Gastroesophageal sphincter (tissue), 4 donors: ENCODE measurements at regions not wholly inside any gene's neighbourhood (a gene's known extent, or its start where the extent isn't known, plus 50 kb on each side); places are given as distances from the start of the nearest gene placed in this dataset.

Experiments
- ATAC-seq: fragments of 150-250 bp; one replicate; pipeline ENCODE4 v1.9.1; 2016; ENCODE audit warnings: mild to moderate bottlenecking, moderate library complexity
- H3K27ac ChIP-seq, 4 donors: fragments of 200-600 bp; sonication (generic) in 3 of 4; 1 replicate in 3 of 4; 2 replicates in 1 of 4; pipeline ENCODE4 v1.5.1; 2016 to 2019
- H3K27me3 ChIP-seq: fragments of 200-600 bp; sonication (generic); one replicate; pipeline ENCODE4 v1.5.1; 2019
- H3K36me3 ChIP-seq, 2 donors: fragments of 200-600 bp; sonication (generic); one replicate each; pipeline ENCODE4 v1.5.1; 2019; ENCODE audit warnings: control low read depth in 1 of 2
- H3K4me1 ChIP-seq, 3 donors: fragments of 200-600 bp; sonication (generic); 1 replicate in 2 of 3; 2 replicates in 1 of 3; pipeline ENCODE4 v1.5.1; 2016 to 2019; ENCODE audit warnings: control low read depth in 2 of 3
- H3K4me3 ChIP-seq, 2 donors: fragments of 200-600 bp; sonication (generic); one replicate each; pipeline ENCODE4 v1.5.1; 2019; ENCODE audit warnings: mild to moderate bottlenecking in 1 of 2, moderate library complexity in 1 of 2
- H3K9me3 ChIP-seq, 3 donors: fragments of 200-600 bp; sonication (generic); one replicate each; pipeline ENCODE4 v1.5.1; 2017 to 2019; ENCODE audit warnings: control low read depth in 2 of 3
- EP300 ChIP-seq: sonication (generic); formaldehyde crosslinking; IDR thresholded peaks from one replicate; pipeline ENCODE4 v1.6.1; 2017; ENCODE audit warnings: antibody characterized with exemption, mild to moderate bottlenecking
- POLR2A ChIP-seq, 2 donors: fragments of 450-650 bp; IDR thresholded peaks; one replicate each; pipeline ENCODE4 v1.6.1; 2017; ENCODE audit warnings: antibody characterized with exemption in 2 of 2, mild to moderate bottlenecking in 2 of 2, moderate library complexity in 1 of 2
- POLR2AphosphoS5 ChIP-seq: sonication (generic); formaldehyde crosslinking; IDR thresholded peaks from one replicate; pipeline ENCODE4 v1.6.1; 2017; ENCODE audit warnings: antibody characterized with exemption
- WGBS, 2 donors: methylation state at CpG; one replicate each; pipeline ENCODE4 v1.1.5; 2018; ENCODE audit warnings: low coverage in 1 of 2; 5-methylcytosine and 5-hydroxymethylcytosine counted together
- TF ChIP-seq, protein P1 (sequence below), 4 experiments: fragments of 200-600 bp in 2 of 4; fragments of 450-650 bp in 2 of 4; sonication (generic) in 1 of 4; IDR thresholded peaks; one replicate each; pipeline ENCODE4 v1.5.1; 2017 to 2019; ENCODE audit warnings: antibody characterized with exemption in 4 of 4, mild to moderate bottlenecking in 2 of 4, moderate library complexity in 2 of 4

DNA sequence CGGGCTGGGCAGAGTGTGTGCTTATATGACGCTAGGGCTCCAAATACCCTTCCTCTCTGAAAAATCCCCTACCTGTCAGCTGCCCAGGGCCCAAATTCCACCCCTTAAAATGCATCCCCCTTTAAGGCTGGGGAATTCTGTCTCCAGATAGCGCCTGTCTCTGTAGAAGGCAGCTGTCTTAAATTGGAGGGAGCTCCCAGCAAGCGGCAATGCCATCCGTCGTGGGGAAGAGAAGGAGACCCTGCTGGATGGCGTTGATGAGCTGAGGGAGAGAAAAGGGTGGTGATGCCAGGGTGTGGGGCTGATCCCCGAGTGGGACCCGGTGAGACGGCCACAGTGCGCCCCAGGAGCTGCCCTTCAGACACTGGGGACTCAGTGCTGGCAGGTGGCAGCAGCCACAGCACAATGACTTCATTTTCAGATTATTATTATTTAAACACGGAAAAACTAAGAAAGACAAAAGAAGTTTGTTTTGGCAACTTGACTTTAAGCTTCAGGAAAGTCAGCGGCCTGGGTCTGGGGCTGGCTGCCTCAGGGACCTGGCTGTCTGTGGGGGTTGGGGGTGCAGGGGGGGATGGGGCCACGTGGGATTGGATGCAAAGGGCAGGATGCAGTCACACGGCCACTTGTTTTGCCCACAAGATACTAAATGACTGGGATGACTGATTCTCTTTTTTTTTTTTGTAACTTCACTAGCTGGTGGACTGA, 152.8 kb downstream of the TFCP2L1 start:
- no peak for ATAC-seq

DNA sequence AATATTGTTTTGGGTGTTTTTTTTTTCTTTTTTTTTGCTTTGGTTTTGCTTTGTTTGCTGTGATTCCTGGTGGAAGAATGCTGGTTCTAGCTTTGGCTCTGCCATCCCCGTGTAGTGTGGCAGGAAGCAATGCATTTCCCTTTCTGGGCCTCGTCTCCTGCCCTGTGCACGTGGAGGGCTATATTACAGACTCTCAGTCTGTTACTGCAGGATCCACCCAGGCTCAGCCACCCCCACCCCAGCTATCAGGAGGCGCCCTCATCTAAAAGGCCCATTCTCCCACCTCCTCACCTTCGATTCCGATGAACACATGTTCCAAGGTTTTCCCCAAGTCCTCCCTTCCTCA, 152.3 kb downstream of the TFCP2L1 start:
- TF ChIP-seq, protein P1, sequence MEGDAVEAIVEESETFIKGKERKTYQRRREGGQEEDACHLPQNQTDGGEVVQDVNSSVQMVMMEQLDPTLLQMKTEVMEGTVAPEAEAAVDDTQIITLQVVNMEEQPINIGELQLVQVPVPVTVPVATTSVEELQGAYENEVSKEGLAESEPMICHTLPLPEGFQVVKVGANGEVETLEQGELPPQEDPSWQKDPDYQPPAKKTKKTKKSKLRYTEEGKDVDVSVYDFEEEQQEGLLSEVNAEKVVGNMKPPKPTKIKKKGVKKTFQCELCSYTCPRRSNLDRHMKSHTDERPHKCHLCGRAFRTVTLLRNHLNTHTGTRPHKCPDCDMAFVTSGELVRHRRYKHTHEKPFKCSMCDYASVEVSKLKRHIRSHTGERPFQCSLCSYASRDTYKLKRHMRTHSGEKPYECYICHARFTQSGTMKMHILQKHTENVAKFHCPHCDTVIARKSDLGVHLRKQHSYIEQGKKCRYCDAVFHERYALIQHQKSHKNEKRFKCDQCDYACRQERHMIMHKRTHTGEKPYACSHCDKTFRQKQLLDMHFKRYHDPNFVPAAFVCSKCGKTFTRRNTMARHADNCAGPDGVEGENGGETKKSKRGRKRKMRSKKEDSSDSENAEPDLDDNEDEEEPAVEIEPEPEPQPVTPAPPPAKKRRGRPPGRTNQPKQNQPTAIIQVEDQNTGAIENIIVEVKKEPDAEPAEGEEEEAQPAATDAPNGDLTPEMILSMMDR (IDR thresholded peaks at IDR 0.05) = no peak
- TF ChIP-seq POLR2AphosphoS5 = no peak
- TF ChIP-seq EP300 = no peak
- no peak for TF ChIP-seq POLR2A (IDR thresholded peaks at IDR 0.05)

More for the DNA sequence above, 152.8 kb downstream of the TFCP2L1 start:
- no peaks in the 10 kb centered on the region for H3K36me3 ChIP-seq
- no peak overlapping the region for H3K27ac ChIP-seq
- H3K9me3 ChIP-seq = no peaks in the 10 kb centered on the region
- 42 to 45% methylated on average over 6 of the region's 15 CpGs for WGBS, 2 donors
- H3K4me3 ChIP-seq = no peak overlapping the region
- peaks cover 21% of the 10 kb centered on the region for H3K27me3 ChIP-seq
- H3K4me1 ChIP-seq = no peaks in the 10 kb centered on the region
- TF ChIP-seq POLR2A (IDR thresholded peaks at IDR 0.05) = no peak
- no peak for TF ChIP-seq POLR2AphosphoS5
- no peak for TF ChIP-seq EP300

DNA sequence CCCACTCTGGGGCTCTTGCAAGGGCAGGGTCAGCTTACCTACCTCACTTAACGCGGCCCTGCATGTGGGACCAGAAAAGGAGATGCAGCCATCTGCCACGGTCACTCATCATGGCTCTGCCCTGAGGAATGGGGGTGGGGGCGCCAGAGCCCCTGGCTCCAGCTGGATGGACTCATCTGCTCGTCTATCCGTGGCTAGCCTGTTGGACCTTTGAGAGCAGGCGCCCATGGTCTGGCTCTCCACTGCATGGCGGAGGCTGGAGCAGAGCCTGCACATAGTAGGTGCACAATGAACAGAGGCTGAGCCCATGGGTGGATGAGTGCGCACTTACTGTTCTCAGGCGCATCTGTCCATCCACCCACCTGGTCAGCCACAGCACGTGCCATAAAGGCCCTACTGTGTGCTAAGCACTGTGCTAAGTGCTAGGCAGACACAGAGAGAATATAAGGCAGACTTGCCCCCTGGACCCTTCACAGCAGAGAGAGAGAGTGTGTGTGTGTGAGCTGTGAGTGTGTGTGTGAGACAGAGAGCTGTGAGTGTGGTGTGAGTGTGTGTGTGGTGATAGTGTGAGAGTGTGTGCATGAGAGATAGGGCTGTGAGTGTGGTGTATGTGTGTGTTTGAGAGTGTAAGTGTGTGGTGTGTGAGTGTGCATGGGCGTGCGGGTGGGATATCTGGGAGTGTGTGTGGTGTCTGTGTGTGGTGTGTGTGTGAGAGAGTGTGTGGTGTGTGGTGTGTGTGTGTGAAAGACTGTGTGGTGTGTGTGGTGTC, 151.3 kb downstream of the TFCP2L1 start:
- TF ChIP-seq, protein P1 (IDR thresholded peaks at IDR 0.05) = no peak
- TF ChIP-seq POLR2A (IDR thresholded peaks at IDR 0.05) (no peak), POLR2AphosphoS5 (no peak), EP300 (no peak)
- H3K4me3 ChIP-seq = no peak overlapping the region
- H3K9me3 ChIP-seq = no peaks in the 10 kb centered on the region
- H3K27me3 ChIP-seq = peaks cover 21% of the 10 kb centered on the region
- H3K36me3 ChIP-seq = no peaks in the 10 kb centered on the region
- no peaks in the 10 kb centered on the region for H3K4me1 ChIP-seq
- no peak for ATAC-seq
- 71 to 77% methylated on average over 4 to 5 of the region's 13 CpGs for WGBS, 2 donors
- no peak overlapping the region for H3K27ac ChIP-seq

More for the DNA sequence above, 152.3 kb downstream of the TFCP2L1 start:
- Histone ChIP-seq H3K4me1 (no peaks in the 10 kb centered on the region), H3K4me3 (no peak overlapping the region), H3K36me3 (no peaks in the 10 kb centered on the region), H3K27ac (no peak overlapping the region), H3K9me3 (no peaks in the 10 kb centered on the region), H3K27me3 (peaks cover 21% of the 10 kb centered on the region)
- ATAC-seq = no peak
- WGBS, 2 donors = 33 to 89% methylated on average over 1 to 4 of the region's 6 CpGs

DNA sequence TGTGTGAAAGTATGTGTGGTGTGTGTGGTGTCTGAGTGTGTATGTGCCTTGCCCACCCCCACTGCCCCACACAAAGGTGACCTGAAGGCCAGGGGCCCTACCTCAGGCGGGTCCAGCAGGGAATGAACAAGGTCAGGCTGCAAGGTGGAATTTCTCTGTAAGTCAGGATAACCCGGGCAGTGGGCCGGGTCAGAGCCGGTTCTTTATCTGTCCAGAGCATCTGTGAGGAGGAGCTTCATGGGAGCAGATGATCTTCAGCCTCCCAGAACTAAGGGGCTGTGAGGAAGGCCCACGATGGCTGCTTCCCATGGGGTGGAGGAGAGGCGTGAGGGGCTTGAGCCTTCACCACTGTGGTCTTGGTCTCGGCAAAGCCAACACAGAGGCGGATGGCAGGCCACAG, 150.3 kb downstream of the TFCP2L1 start:
- Histone ChIP-seq H3K27me3 (peaks cover 27% of the 10 kb centered on the region), H3K9me3 (no peaks in the 10 kb centered on the region), H3K27ac (no peak overlapping the region), H3K36me3 (no peaks in the 10 kb centered on the region), H3K4me1 (no peaks in the 10 kb centered on the region), H3K4me3 (no peak overlapping the region)
- TF ChIP-seq POLR2A (IDR thresholded peaks at IDR 0.05) (no peak), POLR2AphosphoS5 (no peak), EP300 (no peak)
- TF ChIP-seq, protein P1 (IDR thresholded peaks at IDR 0.05) = no peak
- ATAC-seq = no peak
- WGBS, 2 donors = 80 to 100% methylated on average over 1 of the region's 8 CpGs

DNA sequence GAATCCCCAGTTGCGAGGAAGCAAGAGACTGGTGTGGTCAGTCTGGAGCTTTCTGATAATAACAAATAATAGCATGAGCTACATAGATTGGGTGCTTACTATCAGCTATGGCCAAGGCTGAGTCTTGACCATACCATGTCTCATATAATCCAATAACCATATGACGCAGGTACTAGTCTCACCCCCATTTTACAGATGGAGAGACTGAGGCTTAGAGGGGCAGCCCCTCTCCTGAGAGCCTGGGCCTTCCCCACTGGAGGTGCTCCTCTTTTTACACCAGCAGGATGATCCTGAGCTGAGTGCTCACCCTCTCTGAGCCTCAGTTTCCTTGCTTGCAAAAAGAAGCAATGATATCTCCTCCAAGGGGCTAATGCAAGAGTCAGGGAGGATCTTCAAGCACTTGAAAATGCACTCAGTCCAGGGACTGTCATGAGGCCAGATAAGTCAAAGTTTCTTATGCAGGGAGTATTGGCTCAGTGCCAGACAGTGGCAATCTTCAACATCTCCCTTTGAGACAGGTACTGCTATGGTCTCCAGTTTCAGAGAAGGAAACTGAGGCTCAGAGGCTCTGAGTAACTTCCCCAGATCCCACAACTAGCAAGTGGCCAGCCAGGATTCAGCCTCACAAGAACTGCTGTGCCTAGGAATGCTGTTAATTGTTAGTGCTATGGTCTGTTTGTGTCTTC, 149.7 kb downstream of the TFCP2L1 start:
- ATAC-seq = no peak
- TF ChIP-seq, protein P1 (IDR thresholded peaks at IDR 0.05) = no peak
- no peak for TF ChIP-seq EP300
- TF ChIP-seq POLR2AphosphoS5 = no peak
- no peak for TF ChIP-seq POLR2A (IDR thresholded peaks at IDR 0.05)
- Histone ChIP-seq H3K27me3 (peaks cover 31% of the 10 kb centered on the region), H3K9me3 (peaks cover 0 to 4% (median 0%) of the 10 kb centered on the region in 3 donors), H3K27ac (no peak overlapping the region), H3K4me1 (no peaks in the 10 kb centered on the region), H3K36me3 (no peaks in the 10 kb centered on the region), H3K4me3 (no peak overlapping the region)
- WGBS, 2 donors = no CpG with 5 or more reads among the region's 2 CpGs
